ENCODE measurements at regions not wholly inside any gene's neighbourhood (a gene's known extent, or its start where the extent isn't known, plus 50 kb on each side); places are given as distances from the start of the nearest gene placed in this dataset.

DNA sequence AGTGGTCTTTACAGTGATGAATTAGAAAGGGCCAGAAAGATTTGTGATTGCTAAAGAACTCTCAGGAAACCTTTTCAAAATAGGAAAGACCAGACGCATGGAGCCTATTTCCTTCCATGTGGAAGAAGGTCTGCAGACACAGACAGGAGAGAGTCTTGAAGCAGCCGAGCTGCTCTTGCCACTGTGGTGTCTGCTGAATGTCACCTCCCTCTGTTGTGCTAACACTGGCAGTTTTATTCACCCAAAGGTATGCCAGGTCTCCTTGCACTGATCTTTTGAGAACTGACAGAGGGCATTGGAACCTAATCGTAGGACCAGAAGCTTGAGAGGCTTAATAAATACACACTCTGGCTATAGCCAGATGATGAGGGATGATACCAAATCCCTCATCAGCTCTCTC is 108.7 kb downstream of the SREK1 start:
- no peak overlapping the region for H3K27ac ChIP-seq (ENCODE audit: low read depth, low read length, poor library complexity, severe bottlenecking)
- H3K4me3 ChIP-seq (ENCODE audit: low read depth, low read length, poor library complexity, severe bottlenecking), result no peak overlapping the region
- H3K9me3 ChIP-seq (ENCODE audit: low read length), result no peaks in the 10 kb centered on the region
- ChIA-PET POLR2A (no interaction called here), CTCF (ENCODE audit: unreplicated experiment) (no interaction called here)
- H2AFZ ChIP-seq (ENCODE audit: low read length), result no peak overlapping the region
- H4K20me1 ChIP-seq (ENCODE audit: insufficient read depth, low read length), result no peaks in the 10 kb centered on the region
- no peaks in the 10 kb centered on the region for H3K79me2 ChIP-seq (ENCODE audit: insufficient read depth, low read depth, low read length)
- intact Hi-C loops (cut with micrococcal nuclease; ENCODE audit: unreplicated experiment), result no loop called here
- H3K36me3 ChIP-seq (ENCODE audit: insufficient read depth, low read length), result no peaks in the 10 kb centered on the region
- no peaks in the 10 kb centered on the region for H3K9me2 ChIP-seq (ENCODE audit: insufficient read depth, low read length)
- no peak for DNase-seq (ENCODE audit: low spot score)
- BruUV-seq (replicated peaks), result no TSS peak
- no peak overlapping the region for H3K4me2 ChIP-seq (ENCODE audit: low read length)
- TF ChIP-seq CTCF (conservative IDR thresholded peaks at IDR 0.05; ENCODE audit: low read length), result no peak
- TF ChIP-seq EZH2phosphoT487 (IDR thresholded peaks at IDR 0.05; ENCODE audit: borderline replicate concordance, low read depth, low read length), result no peak
- H3K4me1 ChIP-seq (ENCODE audit: insufficient read depth, low read length, poor library complexity, severe bottlenecking), result no peaks in the 10 kb centered on the region

DNA sequence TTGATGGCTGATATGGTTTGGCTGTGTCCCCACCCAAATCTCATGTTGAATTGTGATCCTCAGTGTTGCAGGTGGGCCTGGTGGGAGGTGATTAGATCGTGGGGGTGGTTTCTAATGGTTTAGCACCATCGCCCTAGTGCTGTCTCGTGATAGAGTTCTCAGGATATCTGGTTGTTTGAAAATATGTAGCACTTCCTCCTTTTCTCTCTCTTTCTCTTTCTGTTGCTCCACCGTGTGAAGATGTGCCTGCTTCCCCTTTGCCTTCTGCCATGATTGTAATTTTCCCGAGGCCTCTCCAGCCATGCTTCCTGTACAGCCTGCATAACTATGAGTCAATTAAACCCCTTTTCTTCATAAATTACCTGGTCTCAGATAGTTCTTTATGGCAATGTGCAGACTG is 111.6 kb downstream of the SREK1 start:
- Histone ChIP-seq H3K9me2 (ENCODE audit: insufficient read depth, low read length) (no peaks in the 10 kb centered on the region), H3K79me2 (ENCODE audit: insufficient read depth, low read depth, low read length) (no peaks in the 10 kb centered on the region), H2AFZ (ENCODE audit: low read length) (no peak overlapping the region), H3K36me3 (ENCODE audit: insufficient read depth, low read length) (no peaks in the 10 kb centered on the region), H3K9me3 (ENCODE audit: low read length) (no peaks in the 10 kb centered on the region), H3K4me2 (ENCODE audit: low read length) (no peak overlapping the region), H3K4me1 (ENCODE audit: insufficient read depth, low read length, poor library complexity, severe bottlenecking) (no peaks in the 10 kb centered on the region), H3K27ac (ENCODE audit: low read depth, low read length, poor library complexity, severe bottlenecking) (no peak overlapping the region), H4K20me1 (ENCODE audit: insufficient read depth, low read length) (no peaks in the 10 kb centered on the region), H3K4me3 (ENCODE audit: low read depth, low read length, poor library complexity, severe bottlenecking) (no peak overlapping the region)
- BruUV-seq (replicated peaks), result no TSS peak
- CTCF ChIA-PET (ENCODE audit: unreplicated experiment), result no interaction called here
- no peak for TF ChIP-seq CTCF (conservative IDR thresholded peaks at IDR 0.05; ENCODE audit: low read length)
- no peak for TF ChIP-seq EZH2phosphoT487 (IDR thresholded peaks at IDR 0.05; ENCODE audit: borderline replicate concordance, low read depth, low read length)
- intact Hi-C loops (cut with micrococcal nuclease; ENCODE audit: unreplicated experiment), result no loop called here
- no peak for DNase-seq (ENCODE audit: low spot score)
- POLR2A ChIA-PET, result no interaction called here

GRCh38 chr5:66273121-66273520 is 129.0 kb downstream of the SREK1 start:
- H3K79me2 ChIP-seq (ENCODE audit: insufficient read depth, low read depth, low read length), result no peaks in the 10 kb centered on the region
- H3K9me2 ChIP-seq (ENCODE audit: insufficient read depth, low read length), result no peaks in the 10 kb centered on the region
- H4K20me1 ChIP-seq (ENCODE audit: insufficient read depth, low read length), result no peaks in the 10 kb centered on the region
- no peaks in the 10 kb centered on the region for H3K36me3 ChIP-seq (ENCODE audit: insufficient read depth, low read length)
- intact Hi-C loops (cut with micrococcal nuclease; ENCODE audit: unreplicated experiment), result no loop called here
- H3K4me2 ChIP-seq (ENCODE audit: low read length), result no peak overlapping the region
- H3K4me3 ChIP-seq (ENCODE audit: low read depth, low read length, poor library complexity, severe bottlenecking), result no peak overlapping the region
- ChIA-PET POLR2A (no interaction called here), CTCF (ENCODE audit: unreplicated experiment) (no interaction called here)
- BruUV-seq (replicated peaks), result no TSS peak
- H2AFZ ChIP-seq (ENCODE audit: low read length), result no peak overlapping the region
- no peaks in the 10 kb centered on the region for H3K9me3 ChIP-seq (ENCODE audit: low read length)
- no peaks in the 10 kb centered on the region for H3K4me1 ChIP-seq (ENCODE audit: insufficient read depth, low read length, poor library complexity, severe bottlenecking)
- H3K27ac ChIP-seq (ENCODE audit: low read depth, low read length, poor library complexity, severe bottlenecking), result no peak overlapping the region
- DNase-seq (ENCODE audit: low spot score), result no peak
- TF ChIP-seq EZH2phosphoT487 (IDR thresholded peaks at IDR 0.05; ENCODE audit: borderline replicate concordance, low read depth, low read length) (no peak), CTCF (conservative IDR thresholded peaks at IDR 0.05; ENCODE audit: low read length) (no peak)
